GM19035 (cell line): ENCODE measurements at regions not wholly inside any gene's neighbourhood (a gene's known extent, or its start where the extent isn't known, plus 50 kb on each side); places are given as distances from the start of the nearest gene placed in this dataset.
"Not testable (repeated sequence)": the region's sequence is repeated elsewhere in the genome, so short reads cannot be mapped to it uniquely, and the experiment has no call there.

Experiments
- ATAC-seq: cut with Tn5 transposase; IDR thresholded peaks from one replicate; pipeline ENCODE4 v1.9.1; 2021; ENCODE audit not compliant: unreplicated experiment

- ATAC-seq: no peak
Measured at GRCh38 chr5:23103566-23103965, 250.4 kb upstream of the CDH12 start.

GRCh38 chr5:23095418-23095817 lies 242.3 kb upstream of the CDH12 start:
- not testable (repeated sequence) for ATAC-seq

GRCh38 chr5:23089286-23089685 lies 236.1 kb upstream of the CDH12 start:
- ATAC-seq: no peak

GRCh38 chr5:23084815-23085214 lies 231.7 kb upstream of the CDH12 start:
- no peak for ATAC-seq

- ATAC-seq: no peak
Measured at GRCh38 chr5:23072179-23072578, 219.0 kb upstream of the CDH12 start.

GRCh38 chr5:23071682-23072081 lies 218.5 kb upstream of the CDH12 start:
- ATAC-seq: no peak

GRCh38 chr5:23064710-23065109 lies 211.6 kb upstream of the CDH12 start:
- no peak for ATAC-seq

- no peak for ATAC-seq
Measured at GRCh38 chr5:23053846-23054245, 200.7 kb upstream of the CDH12 start.

- no peak for ATAC-seq
Measured at GRCh38 chr5:23042226-23042625, 189.1 kb upstream of the CDH12 start.

GRCh38 chr5:23035555-23036090 lies 182.5 kb upstream of the CDH12 start:
- ATAC-seq: no peak

- no peak for ATAC-seq
Measured at GRCh38 chr5:23033864-23034263, 180.7 kb upstream of the CDH12 start.

- no peak for ATAC-seq
Measured at GRCh38 chr5:23029290-23029689, 176.1 kb upstream of the CDH12 start.

- no peak for ATAC-seq
Measured at GRCh38 chr5:23028445-23029021, 175.4 kb upstream of the CDH12 start.

GRCh38 chr5:23027830-23028229 lies 174.7 kb upstream of the CDH12 start:
- ATAC-seq: no peak

- no peak for ATAC-seq
Measured at GRCh38 chr5:23027331-23027730, 174.2 kb upstream of the CDH12 start.

GRCh38 chr5:23026252-23027170 lies 173.4 kb upstream of the CDH12 start:
- ATAC-seq: no peak

GRCh38 chr5:23025629-23026233 lies 172.6 kb upstream of the CDH12 start:
- no peak for ATAC-seq

GRCh38 chr5:23024470-23024869 lies 171.3 kb upstream of the CDH12 start:
- ATAC-seq: no peak

- ATAC-seq: no peak
Measured at GRCh38 chr5:23014825-23015224, 161.7 kb upstream of the CDH12 start.

GRCh38 chr5:23014266-23014665 lies 161.1 kb upstream of the CDH12 start:
- no peak for ATAC-seq

- no peak for ATAC-seq
Measured at GRCh38 chr5:23013395-23013998, 160.4 kb upstream of the CDH12 start.
